Activated CD8-positive, alpha-beta T cell treated with anti-CD3 and anti-CD28 coated beads, Interleukin-2, amount 10 ng/mL, durations not matched to agents 7 days and 5 days (primary cell): ENCODE measurements at regions not wholly inside any gene's neighbourhood (a gene's known extent, or its start where the extent isn't known, plus 50 kb on each side); places are given as distances from the start of the nearest gene placed in this dataset.

ENCODE experiments used
- ATAC-seq: fragments of 150-1000 bp; cut with Tn5 transposase; one replicate; pipeline ENCODE4 v1.10.0; 2021; ENCODE audit warnings: moderate library complexity
- CTCF ChIA-PET: fragments of 350-600 bp; sonication (Branson Sonifier 250); formaldehyde crosslinking; loops from one replicate; lab custom pipeline; 2021; ENCODE audit warnings: antibody characterized with exemption; lab: Charles Lee
- POLR2A ChIA-PET: fragments of 350-600 bp; sonication (Branson Sonifier 250); formaldehyde crosslinking; loops from one replicate; lab custom pipeline; 2021; ENCODE audit warnings: antibody characterized with exemption; lab: Charles Lee
- DNase-seq: peaks from one replicate; pipeline ENCODE4 v3.0.0-alpha.2; 2020
- H3K27ac Mint-ChIP-seq: one replicate; pipeline ENCODE4 v1.8.0; 2021; ENCODE audit warnings: mild to moderate bottlenecking, mixed read lengths
- H3K27me3 Mint-ChIP-seq: one replicate; pipeline ENCODE4 v1.8.0; 2021; ENCODE audit warnings: low read depth, mixed read lengths
- H3K36me3 Mint-ChIP-seq: one replicate; pipeline ENCODE4 v1.8.0; 2021; ENCODE audit warnings: low read depth, mixed read lengths
- H3K4me1 Mint-ChIP-seq: one replicate; pipeline ENCODE4 v1.8.0; 2021; ENCODE audit warnings: low read depth, mixed read lengths
- H3K4me3 Mint-ChIP-seq: one replicate; pipeline ENCODE4 v1.8.0; 2021; ENCODE audit warnings: mild to moderate bottlenecking, mixed read lengths
- H3K9me3 Mint-ChIP-seq: one replicate; pipeline ENCODE4 v1.8.0; 2022; ENCODE audit warnings: mixed read lengths; ENCODE audit not compliant: insufficient read depth

GRCh38 chr12:59839514-59839913 lies 243.7 kb downstream of the SLC16A7 start:
- DNase-seq: no peak
- ChIA-PET CTCF (no interaction called here), POLR2A (no interaction called here)
- no peaks in the 10 kb centered on the region for H3K4me1 Mint-ChIP-seq
- no peaks in the 10 kb centered on the region for H3K9me3 Mint-ChIP-seq
- ATAC-seq: no peak
- no peaks in the 10 kb centered on the region for H3K36me3 Mint-ChIP-seq
- H3K27me3 Mint-ChIP-seq: peaks cover 6% of the 10 kb centered on the region
- H3K27ac Mint-ChIP-seq: no peak overlapping the region
- no peak overlapping the region for H3K4me3 Mint-ChIP-seq

- no peak overlapping the region for H3K4me3 Mint-ChIP-seq
- H3K27ac Mint-ChIP-seq: no peak overlapping the region
- no peaks in the 10 kb centered on the region for H3K4me1 Mint-ChIP-seq
- ChIA-PET CTCF (interaction anchor here (3.4 kb wide), 1 partner anchor 8 kb away, joined by 13 read pairs; no protein-coding TSS in a partner anchor), POLR2A (no interaction called here)
- no peaks in the 10 kb centered on the region for H3K9me3 Mint-ChIP-seq
- peaks cover 13% of the 10 kb centered on the region for H3K27me3 Mint-ChIP-seq
- no peak for DNase-seq
- ATAC-seq: no peak
- no peaks in the 10 kb centered on the region for H3K36me3 Mint-ChIP-seq
These were observed 247.5 kb downstream of the SLC16A7 start for GRCh38 chr12:59843260-59843843.

- DNase-seq: no peak
- H3K27me3 Mint-ChIP-seq: peaks cover 12% of the 10 kb centered on the region
- H3K27ac Mint-ChIP-seq: no peak overlapping the region
- H3K36me3 Mint-ChIP-seq: no peaks in the 10 kb centered on the region
- H3K4me3 Mint-ChIP-seq: no peak overlapping the region
- ATAC-seq: no peak
- no peaks in the 10 kb centered on the region for H3K4me1 Mint-ChIP-seq
- ChIA-PET POLR2A (no interaction called here), CTCF (interaction anchor here (3.4 kb wide), 1 partner anchor 9 kb away, joined by 13 read pairs; no protein-coding TSS in a partner anchor)
- no peaks in the 10 kb centered on the region for H3K9me3 Mint-ChIP-seq
These were observed 248.9 kb downstream of the SLC16A7 start for GRCh38 chr12:59844750-59845149.

- CTCF ChIA-PET: interaction anchor here (3.4 kb wide), 1 partner anchor 10 kb away, joined by 13 read pairs; no protein-coding TSS in a partner anchor
- Mint-ChIP-seq H3K9me3 (no peaks in the 10 kb centered on the region), H3K4me1 (no peaks in the 10 kb centered on the region), H3K36me3 (no peaks in the 10 kb centered on the region), H3K27me3 (peaks cover 14% of the 10 kb centered on the region), H3K27ac (no peak overlapping the region), H3K4me3 (no peak overlapping the region)
- DNase-seq (no peak), ATAC-seq (no peak)
- POLR2A ChIA-PET: no interaction called here
These were observed 249.5 kb downstream of the SLC16A7 start for GRCh38 chr12:59845293-59845692.

- no peak for ATAC-seq
- Mint-ChIP-seq H3K4me3 (no peak overlapping the region), H3K4me1 (no peaks in the 10 kb centered on the region), H3K36me3 (no peaks in the 10 kb centered on the region), H3K27ac (no peak overlapping the region), H3K27me3 (peaks cover 10% of the 10 kb centered on the region), H3K9me3 (no peaks in the 10 kb centered on the region)
- ChIA-PET POLR2A (no interaction called here), CTCF (no interaction called here)
- no peak for DNase-seq
These were observed 251.3 kb downstream of the SLC16A7 start for GRCh38 chr12:59847127-59847526.

- ChIA-PET POLR2A (no interaction called here), CTCF (interaction anchor here (2.2 kb wide), 1 partner anchor 15 kb away, joined by 7 read pairs; no protein-coding TSS in a partner anchor)
- DNase-seq (no peak), ATAC-seq (no peak)
- Mint-ChIP-seq H3K4me3 (no peak overlapping the region), H3K27ac (no peak overlapping the region), H3K27me3 (peaks cover 6% of the 10 kb centered on the region), H3K4me1 (no peaks in the 10 kb centered on the region), H3K9me3 (no peaks in the 10 kb centered on the region), H3K36me3 (no peaks in the 10 kb centered on the region)
These were observed 254.4 kb downstream of the SLC16A7 start for GRCh38 chr12:59850268-59850667.

- CTCF ChIA-PET: no interaction called here
These were observed 262.8 kb downstream of the SLC16A7 start for GRCh38 chr12:59858508-59859170.

GRCh38 chr12:59859171-59859510 lies 263.3 kb downstream of the SLC16A7 start:
- ATAC-seq (no peak), DNase-seq (no peak)
- no peaks in the 10 kb centered on the region for H3K36me3 Mint-ChIP-seq
- ChIA-PET POLR2A (no interaction called here), CTCF (no interaction called here)
- H3K4me1 Mint-ChIP-seq: no peaks in the 10 kb centered on the region
- H3K9me3 Mint-ChIP-seq: no peaks in the 10 kb centered on the region
- no peak overlapping the region for H3K27ac Mint-ChIP-seq
- no peak overlapping the region for H3K4me3 Mint-ChIP-seq
- H3K27me3 Mint-ChIP-seq: no peaks in the 10 kb centered on the region

More at GRCh38 chr12:59858508-59859170, 262.8 kb downstream of the SLC16A7 start:
- ATAC-seq (no peak), DNase-seq (no peak)
- POLR2A ChIA-PET: no interaction called here
- H3K36me3 Mint-ChIP-seq: no peaks in the 10 kb centered on the region
- no peak overlapping the region for H3K4me3 Mint-ChIP-seq
- H3K27ac Mint-ChIP-seq: no peak overlapping the region
- H3K9me3 Mint-ChIP-seq: no peaks in the 10 kb centered on the region
- H3K27me3 Mint-ChIP-seq: no peaks in the 10 kb centered on the region
- H3K4me1 Mint-ChIP-seq: no peaks in the 10 kb centered on the region

- CTCF ChIA-PET: no interaction called here
- no peaks in the 10 kb centered on the region for H3K9me3 Mint-ChIP-seq
These were observed 265.8 kb downstream of the SLC16A7 start for GRCh38 chr12:59861635-59862034.

GRCh38 chr12:59867055-59867454 lies 271.2 kb downstream of the SLC16A7 start:
- H3K27ac Mint-ChIP-seq: no peak overlapping the region
- H3K9me3 Mint-ChIP-seq: no peaks in the 10 kb centered on the region
- ATAC-seq: no peak

More at GRCh38 chr12:59861635-59862034, 265.8 kb downstream of the SLC16A7 start:
- H3K4me1 Mint-ChIP-seq: no peaks in the 10 kb centered on the region
- no peaks in the 10 kb centered on the region for H3K36me3 Mint-ChIP-seq
- no peak for DNase-seq
- no peaks in the 10 kb centered on the region for H3K27me3 Mint-ChIP-seq
- no peak for ATAC-seq
- no peak overlapping the region for H3K27ac Mint-ChIP-seq
- POLR2A ChIA-PET: no interaction called here
- H3K4me3 Mint-ChIP-seq: no peak overlapping the region

GRCh38 chr12:59867689-59868088 lies 271.9 kb downstream of the SLC16A7 start:
- no peaks in the 10 kb centered on the region for H3K4me1 Mint-ChIP-seq
- ChIA-PET POLR2A (no interaction called here), CTCF (no interaction called here)
- H3K27ac Mint-ChIP-seq: no peak overlapping the region
- H3K36me3 Mint-ChIP-seq: no peaks in the 10 kb centered on the region
- no peak for ATAC-seq
- no peaks in the 10 kb centered on the region for H3K27me3 Mint-ChIP-seq
- no peak for DNase-seq
- H3K9me3 Mint-ChIP-seq: no peaks in the 10 kb centered on the region
- H3K4me3 Mint-ChIP-seq: no peak overlapping the region

More at GRCh38 chr12:59867055-59867454, 271.2 kb downstream of the SLC16A7 start:
- ChIA-PET POLR2A (no interaction called here), CTCF (no interaction called here)
- Mint-ChIP-seq H3K36me3 (no peaks in the 10 kb centered on the region), H3K27me3 (no peaks in the 10 kb centered on the region), H3K4me3 (no peak overlapping the region), H3K4me1 (no peaks in the 10 kb centered on the region)
- DNase-seq: no peak

- Mint-ChIP-seq H3K4me3 (no peak overlapping the region), H3K27ac (no peak overlapping the region), H3K27me3 (no peaks in the 10 kb centered on the region), H3K4me1 (no peaks in the 10 kb centered on the region), H3K36me3 (no peaks in the 10 kb centered on the region), H3K9me3 (no peaks in the 10 kb centered on the region)
- ChIA-PET POLR2A (no interaction called here), CTCF (no interaction called here)
- ATAC-seq (no peak), DNase-seq (no peak)
These were observed 275.9 kb downstream of the SLC16A7 start for GRCh38 chr12:59871779-59872178.
